SU-DHL-6 (cell line): ENCODE measurements at regions not wholly inside any gene's neighbourhood (a gene's known extent, or its start where the extent isn't known, plus 50 kb on each side); places are given as distances from the start of the nearest gene placed in this dataset.

Experiments used
- H2AFZ ChIP-seq: fragments of 200-600 bp; sonication (generic); 2 replicates; pipeline ENCODE4 v1.6.1; 2014; ENCODE audit warnings: low read depth, mild to moderate bottlenecking, moderate library complexity, mixed read lengths, antibody characterized with exemption, low read length; ENCODE audit not compliant: severe bottlenecking
- H3F3A ChIP-seq: fragments of 200-600 bp; shearing (Covaris generic); 2 replicates; pipeline ENCODE4 v1.6.0; 2016; ENCODE audit warnings: antibody characterized with exemption, mild to moderate bottlenecking; ENCODE audit not compliant: insufficient read depth
- H3K27ac ChIP-seq: fragments of 200-600 bp; sonication (generic); 2 replicates; pipeline ENCODE4 v1.5.1; 2016; ENCODE audit warnings: low read depth, mild to moderate bottlenecking, low read length, moderate library complexity, mixed read lengths
- H3K27me3 ChIP-seq: fragments of 200-600 bp; sonication (generic), shearing (Covaris generic); 2 replicates; pipeline ENCODE4 v1.6.0; 2014; ENCODE audit warnings: mild to moderate bottlenecking, low read length
- H3K36me3 ChIP-seq: fragments of 200-600 bp; sonication (generic); 2 replicates; pipeline ENCODE4 v1.6.1; 2014; ENCODE audit warnings: mild to moderate bottlenecking, low read length, mixed read lengths
- H3K4me2 ChIP-seq: fragments of 300-600, 200-600 bp; shearing (Covaris generic), sonication (generic); 2 replicates; pipeline ENCODE4 v1.6.0; 2014; ENCODE audit warnings: low read length, low read depth, mild to moderate bottlenecking; ENCODE audit not compliant: poor library complexity, severe bottlenecking
- H3K4me3 ChIP-seq: fragments of 200-600 bp; sonication (generic); 2 replicates; pipeline ENCODE4 v1.5.1; 2014; ENCODE audit warnings: antibody characterized with exemption, low read length, mild to moderate bottlenecking, mixed read lengths; ENCODE audit not compliant: insufficient read depth, poor library complexity, severe bottlenecking
- H3K79me2 ChIP-seq: fragments of 200-600 bp; sonication (generic); 2 replicates; pipeline ENCODE4 v1.6.1; 2014; ENCODE audit warnings: mild to moderate bottlenecking, low read length, moderate library complexity; ENCODE audit not compliant: insufficient read depth
- H3K9ac ChIP-seq: fragments of 200-600 bp; sonication (generic); 2 replicates; pipeline ENCODE4 v1.7.0; 2014; ENCODE audit warnings: mild to moderate bottlenecking, low read length
- H3K9me2 ChIP-seq: fragments of 200-600 bp; sonication (generic); replicated peaks from 2 replicates; pipeline ENCODE4 v1.6.1; 2014; ENCODE audit warnings: low read length; ENCODE audit not compliant: insufficient read depth
- H3K9me3 ChIP-seq: fragments of 200-600 bp; sonication (generic); 2 replicates; pipeline ENCODE4 v1.6.1; 2014; ENCODE audit warnings: low read length, mixed read lengths; ENCODE audit not compliant: insufficient read depth
- H4K20me1 ChIP-seq: fragments of 200-600 bp; sonication (generic); 2 replicates; pipeline ENCODE4 v1.6.1; 2014; ENCODE audit warnings: low read depth, mild to moderate bottlenecking, antibody characterized with exemption, low read length, moderate library complexity, mixed read lengths
- EZH2phosphoT487 ChIP-seq: fragments of 200-600 bp; sonication (generic), shearing (Covaris generic); conservative IDR thresholded peaks from 2 replicates; pipeline ENCODE4 v1.6.1; 2018; ENCODE audit warnings: mild to moderate bottlenecking, antibody characterized with exemption, low read length, moderate library complexity, mixed read lengths
- TF ChIP-seq, protein P1 (sequence below): fragments of 200-600 bp; sonication (generic); IDR thresholded peaks from one replicate; pipeline ENCODE4 v1.5.1; 2017; ENCODE audit warnings: antibody characterized with exemption, mild to moderate bottlenecking, low read length, moderate library complexity; ENCODE audit not compliant: insufficient read depth, poor library complexity, severe bottlenecking

- Histone ChIP-seq H3K9me2 (no peaks in the 10 kb centered on the region), H3K27ac (no peak overlapping the region), H3F3A (no peaks in the 10 kb centered on the region), H4K20me1 (no peaks in the 10 kb centered on the region), H3K9me3 (no peaks in the 10 kb centered on the region), H3K79me2 (no peaks in the 10 kb centered on the region), H3K27me3 (no peaks in the 10 kb centered on the region), H3K4me2 (no peak overlapping the region), H3K36me3 (no peaks in the 10 kb centered on the region; the same call in 1 of the 2 replicates), H2AFZ (no peak overlapping the region), H3K9ac (no peak overlapping the region), H3K4me3 (no peak overlapping the region)
- TF ChIP-seq, protein P1, sequence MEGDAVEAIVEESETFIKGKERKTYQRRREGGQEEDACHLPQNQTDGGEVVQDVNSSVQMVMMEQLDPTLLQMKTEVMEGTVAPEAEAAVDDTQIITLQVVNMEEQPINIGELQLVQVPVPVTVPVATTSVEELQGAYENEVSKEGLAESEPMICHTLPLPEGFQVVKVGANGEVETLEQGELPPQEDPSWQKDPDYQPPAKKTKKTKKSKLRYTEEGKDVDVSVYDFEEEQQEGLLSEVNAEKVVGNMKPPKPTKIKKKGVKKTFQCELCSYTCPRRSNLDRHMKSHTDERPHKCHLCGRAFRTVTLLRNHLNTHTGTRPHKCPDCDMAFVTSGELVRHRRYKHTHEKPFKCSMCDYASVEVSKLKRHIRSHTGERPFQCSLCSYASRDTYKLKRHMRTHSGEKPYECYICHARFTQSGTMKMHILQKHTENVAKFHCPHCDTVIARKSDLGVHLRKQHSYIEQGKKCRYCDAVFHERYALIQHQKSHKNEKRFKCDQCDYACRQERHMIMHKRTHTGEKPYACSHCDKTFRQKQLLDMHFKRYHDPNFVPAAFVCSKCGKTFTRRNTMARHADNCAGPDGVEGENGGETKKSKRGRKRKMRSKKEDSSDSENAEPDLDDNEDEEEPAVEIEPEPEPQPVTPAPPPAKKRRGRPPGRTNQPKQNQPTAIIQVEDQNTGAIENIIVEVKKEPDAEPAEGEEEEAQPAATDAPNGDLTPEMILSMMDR: no peak
- no peak for TF ChIP-seq EZH2phosphoT487
Observed at GRCh38 chr5:117266280-117266679, 691.7 kb upstream of the SEMA6A start.

GRCh38 chr5:117263231-117263630, 688.6 kb upstream of the SEMA6A start:
- Histone ChIP-seq H4K20me1 (no peaks in the 10 kb centered on the region), H3K27me3 (no peaks in the 10 kb centered on the region), H3K79me2 (no peaks in the 10 kb centered on the region), H3F3A (no peaks in the 10 kb centered on the region), H3K27ac (no peak overlapping the region), H3K36me3 (no peaks in the 10 kb centered on the region; the same call in 1 of the 2 replicates), H3K9me3 (no peaks in the 10 kb centered on the region), H3K4me2 (no peak overlapping the region), H3K4me3 (no peak overlapping the region), H3K9me2 (no peaks in the 10 kb centered on the region), H3K9ac (no peak overlapping the region), H2AFZ (no peak overlapping the region)
- TF ChIP-seq, protein P1: no peak
- TF ChIP-seq EZH2phosphoT487: no peak

DNA sequence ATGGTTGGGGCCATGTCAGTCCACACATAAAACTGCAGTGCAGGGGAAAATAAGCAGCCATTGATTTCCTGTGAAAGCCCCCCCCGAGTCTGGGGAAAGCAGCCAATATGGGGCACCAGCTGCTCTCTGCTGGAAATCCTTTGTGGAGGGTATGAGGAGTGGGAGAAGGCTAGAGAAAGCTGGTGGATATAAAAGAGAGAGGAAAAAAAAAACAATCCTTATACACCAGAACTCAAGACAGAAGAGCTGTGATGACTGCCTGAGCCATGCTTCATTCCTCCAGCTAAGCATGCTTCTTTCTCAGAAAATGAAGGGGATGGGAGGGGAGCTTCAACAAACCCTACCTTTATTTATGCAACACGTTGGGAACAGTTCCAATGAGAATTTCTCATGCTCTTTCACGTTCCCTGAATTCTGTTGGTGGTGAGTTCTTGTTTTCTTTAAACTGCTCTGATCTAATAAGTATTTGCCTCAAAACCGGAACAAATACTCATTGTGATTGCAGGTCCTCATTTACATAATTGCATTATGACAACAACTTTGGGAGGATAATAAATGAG, 688.0 kb upstream of the SEMA6A start:
- Histone ChIP-seq H3K4me2 (no peak overlapping the region), H3K79me2 (no peaks in the 10 kb centered on the region), H4K20me1 (no peaks in the 10 kb centered on the region), H3K9me3 (no peaks in the 10 kb centered on the region), H3F3A (no peaks in the 10 kb centered on the region), H3K36me3 (no peaks in the 10 kb centered on the region), H3K27ac (no peak overlapping the region), H3K9me2 (no peaks in the 10 kb centered on the region), H2AFZ (no peak overlapping the region), H3K4me3 (no peak overlapping the region), H3K27me3 (no peaks in the 10 kb centered on the region), H3K9ac (no peak overlapping the region)
- TF ChIP-seq, protein P1: no peak
- no peak for TF ChIP-seq EZH2phosphoT487
